Activated naive CD8-positive, alpha-beta T cell treated with anti-CD3 and anti-CD28 coated beads for 36 hours (primary cell): ENCODE measurements at regions not wholly inside any gene's neighbourhood (a gene's known extent, or its start where the extent isn't known, plus 50 kb on each side); places are given as distances from the start of the nearest gene placed in this dataset.

Experiments
- DNase-seq: peaks from one replicate; pipeline ENCODE4 v3.0.0; 2021
- H3K27ac Mint-ChIP-seq: one replicate; pipeline ENCODE4 v1.8.0; 2022; ENCODE audit warnings: mild to moderate bottlenecking, moderate library complexity, mixed read lengths
- H3K27me3 Mint-ChIP-seq: one replicate; pipeline ENCODE4 v1.8.0; 2022; ENCODE audit warnings: mild to moderate bottlenecking, mixed read lengths
- H3K36me3 Mint-ChIP-seq: one replicate; pipeline ENCODE4 v1.8.0; 2021; ENCODE audit warnings: mild to moderate bottlenecking, mixed read lengths
- H3K4me1 Mint-ChIP-seq: one replicate; pipeline ENCODE4 v1.8.0; 2021; ENCODE audit warnings: mixed read lengths
- H3K4me3 Mint-ChIP-seq: one replicate; pipeline ENCODE4 v1.8.0; 2022; ENCODE audit warnings: mild to moderate bottlenecking, moderate library complexity, mixed read lengths
- H3K9me3 Mint-ChIP-seq: one replicate; pipeline ENCODE4 v1.8.0; 2022; ENCODE audit warnings: mixed read lengths

DNA sequence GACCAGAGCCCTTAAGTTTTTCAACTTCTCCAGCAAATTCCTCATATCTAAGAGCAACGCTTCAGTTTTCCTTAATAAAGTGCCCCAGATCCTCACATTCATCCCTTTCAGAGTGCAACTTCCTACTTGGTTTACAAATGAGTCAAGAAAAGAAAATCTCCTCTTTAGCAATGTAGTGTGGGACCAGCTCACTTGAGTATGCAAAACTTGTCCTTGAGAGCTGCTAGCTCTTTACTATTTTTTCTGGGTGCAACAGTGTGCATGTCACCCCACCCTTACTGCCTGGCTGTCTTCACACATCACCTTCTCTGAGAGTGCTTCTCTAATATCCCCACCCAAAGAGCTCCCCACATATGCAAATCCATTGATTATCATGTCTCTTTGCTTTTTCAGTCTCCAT lies 203.1 kb upstream of the CAMK1G start:
- no peaks in the 10 kb centered on the region for H3K9me3 Mint-ChIP-seq
- no peak for DNase-seq

GRCh38 chr1:209382231-209383100 lies 201.0 kb upstream of the CAMK1G start:
- Mint-ChIP-seq H3K27ac (no peak overlapping the region), H3K4me1 (no peaks in the 10 kb centered on the region), H3K4me3 (no peak overlapping the region), H3K27me3 (peaks cover 7% of the 10 kb centered on the region), H3K36me3 (no peaks in the 10 kb centered on the region), H3K9me3 (no peaks in the 10 kb centered on the region)
- DNase-seq: no peak

More for the DNA sequence above, 203.1 kb upstream of the CAMK1G start:
- Mint-ChIP-seq H3K27me3 (peaks cover 7% of the 10 kb centered on the region), H3K27ac (no peak overlapping the region), H3K36me3 (no peaks in the 10 kb centered on the region), H3K4me1 (no peaks in the 10 kb centered on the region), H3K4me3 (no peak overlapping the region)

- Mint-ChIP-seq H3K4me3 (no peak overlapping the region), H3K4me1 (no peaks in the 10 kb centered on the region), H3K27ac (no peak overlapping the region), H3K9me3 (no peaks in the 10 kb centered on the region), H3K36me3 (no peaks in the 10 kb centered on the region), H3K27me3 (peaks cover under 1% of the 10 kb centered on the region)
- no peak for DNase-seq
These were observed 200.1 kb upstream of the CAMK1G start for GRCh38 chr1:209383422-209383821.

GRCh38 chr1:209383907-209384709 lies 199.4 kb upstream of the CAMK1G start:
- Mint-ChIP-seq H3K27me3 (no peaks in the 10 kb centered on the region), H3K9me3 (no peaks in the 10 kb centered on the region), H3K36me3 (no peaks in the 10 kb centered on the region), H3K4me3 (no peak overlapping the region), H3K27ac (no peak overlapping the region), H3K4me1 (no peaks in the 10 kb centered on the region)
- DNase-seq: no peak

DNA sequence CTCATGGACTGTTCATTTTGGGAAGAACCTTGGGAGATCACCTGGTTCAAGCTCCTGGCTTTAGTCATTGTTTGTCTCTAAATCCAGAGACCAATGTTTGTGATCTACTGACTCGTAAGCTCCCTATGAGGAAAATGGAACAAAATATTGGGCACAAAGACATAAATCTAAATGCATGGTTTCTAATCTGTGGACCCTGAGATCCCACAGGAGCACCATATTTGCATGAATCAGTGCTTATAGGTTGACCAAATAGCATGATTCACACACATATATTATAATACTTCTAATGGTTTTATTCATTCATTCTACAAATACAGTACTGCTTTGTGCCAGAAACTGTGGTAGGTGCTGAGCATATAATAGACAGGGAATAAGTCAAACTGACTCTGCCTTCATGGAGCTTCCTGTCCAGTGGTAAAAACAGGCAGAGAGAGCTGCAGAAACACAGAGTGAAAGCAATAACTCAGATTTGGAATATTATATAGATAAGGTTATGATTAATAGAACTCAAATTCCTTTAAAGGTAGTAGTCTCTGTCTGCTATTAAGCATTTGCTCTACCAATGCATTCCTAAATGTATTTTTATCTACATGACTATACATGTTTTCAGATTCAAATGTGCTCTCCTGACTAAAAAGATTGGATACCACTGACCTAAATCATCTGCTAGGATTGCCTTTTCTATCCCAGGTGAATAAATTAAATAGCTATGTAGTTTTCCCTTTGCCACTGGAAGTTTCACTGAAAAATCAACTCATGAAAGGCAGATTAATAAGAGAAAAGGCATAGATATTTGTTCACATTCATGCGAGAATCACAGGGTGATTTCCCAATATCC lies 198.6 kb upstream of the CAMK1G start:
- no peak for DNase-seq
- H3K4me3 Mint-ChIP-seq: no peak overlapping the region
- H3K27me3 Mint-ChIP-seq: no peaks in the 10 kb centered on the region
- no peaks in the 10 kb centered on the region for H3K4me1 Mint-ChIP-seq
- H3K36me3 Mint-ChIP-seq: no peaks in the 10 kb centered on the region
- no peaks in the 10 kb centered on the region for H3K9me3 Mint-ChIP-seq
- H3K27ac Mint-ChIP-seq: no peak overlapping the region

DNA sequence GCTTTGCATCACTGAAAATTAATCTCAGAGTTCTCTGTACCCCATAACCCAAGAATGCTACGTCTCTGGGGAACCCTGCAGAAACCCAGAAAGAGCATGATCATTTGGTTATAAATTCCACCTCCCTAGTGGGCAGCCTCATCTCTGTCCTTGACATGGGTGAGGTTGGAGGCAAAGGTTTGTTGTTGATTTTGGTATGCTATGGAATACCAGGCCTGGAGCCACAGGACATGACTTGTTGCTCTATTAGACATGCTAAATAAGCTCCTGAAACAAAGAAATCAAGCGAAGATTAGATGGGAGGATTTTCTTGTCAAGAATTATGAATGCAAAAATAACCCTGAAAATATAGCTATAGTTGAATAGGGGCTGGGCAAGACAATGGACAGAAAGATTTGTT lies 197.4 kb upstream of the CAMK1G start:
- H3K4me3 Mint-ChIP-seq: no peak overlapping the region
- H3K27me3 Mint-ChIP-seq: no peaks in the 10 kb centered on the region
- no peaks in the 10 kb centered on the region for H3K4me1 Mint-ChIP-seq
- H3K36me3 Mint-ChIP-seq: no peaks in the 10 kb centered on the region
- DNase-seq: no peak
- no peaks in the 10 kb centered on the region for H3K9me3 Mint-ChIP-seq
- no peak overlapping the region for H3K27ac Mint-ChIP-seq

GRCh38 chr1:209387271-209387968 lies 196.1 kb upstream of the CAMK1G start:
- no peak for DNase-seq
- Mint-ChIP-seq H3K36me3 (no peaks in the 10 kb centered on the region), H3K9me3 (no peaks in the 10 kb centered on the region), H3K27me3 (no peaks in the 10 kb centered on the region), H3K27ac (no peak overlapping the region), H3K4me3 (no peak overlapping the region), H3K4me1 (no peaks in the 10 kb centered on the region)

- DNase-seq: no peak
- H3K4me3 Mint-ChIP-seq: no peak overlapping the region
- no peaks in the 10 kb centered on the region for H3K36me3 Mint-ChIP-seq
- H3K9me3 Mint-ChIP-seq: no peaks in the 10 kb centered on the region
- peaks cover 4% of the 10 kb centered on the region for H3K27me3 Mint-ChIP-seq
- H3K4me1 Mint-ChIP-seq: no peaks in the 10 kb centered on the region
- no peak overlapping the region for H3K27ac Mint-ChIP-seq
These were observed 195.6 kb upstream of the CAMK1G start for GRCh38 chr1:209387969-209388329.

GRCh38 chr1:209388358-209388757 lies 195.2 kb upstream of the CAMK1G start:
- peaks cover 7% of the 10 kb centered on the region for H3K27me3 Mint-ChIP-seq
- no peaks in the 10 kb centered on the region for H3K36me3 Mint-ChIP-seq
- no peaks in the 10 kb centered on the region for H3K9me3 Mint-ChIP-seq
- no peaks in the 10 kb centered on the region for H3K4me1 Mint-ChIP-seq
- no peak overlapping the region for H3K4me3 Mint-ChIP-seq
- no peak for DNase-seq
- H3K27ac Mint-ChIP-seq: no peak overlapping the region

GRCh38 chr1:209389258-209389657 lies 194.3 kb upstream of the CAMK1G start:
- Mint-ChIP-seq H3K27ac (no peak overlapping the region), H3K4me1 (no peaks in the 10 kb centered on the region), H3K9me3 (no peaks in the 10 kb centered on the region), H3K4me3 (no peak overlapping the region), H3K27me3 (peaks cover 7% of the 10 kb centered on the region), H3K36me3 (no peaks in the 10 kb centered on the region)
- DNase-seq: no peak

DNA sequence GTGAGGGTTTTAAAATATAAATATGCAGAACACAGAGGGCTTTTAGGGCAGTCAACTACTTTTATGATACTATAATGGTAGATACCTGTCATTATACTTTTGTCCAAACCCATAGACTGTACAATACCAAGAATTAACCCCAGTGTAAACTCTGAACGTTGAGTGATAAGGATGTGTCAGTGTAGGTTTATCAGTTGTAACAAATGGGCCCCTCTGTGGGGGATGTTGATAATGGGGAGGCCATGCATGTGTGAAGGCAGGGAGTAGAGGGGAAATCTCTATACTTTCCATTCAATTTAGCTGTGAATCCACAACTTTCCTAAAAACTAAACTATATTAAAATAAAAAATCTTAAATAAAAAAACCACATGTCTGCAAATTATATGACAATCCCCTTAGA lies 193.5 kb upstream of the CAMK1G start:
- no peaks in the 10 kb centered on the region for H3K4me1 Mint-ChIP-seq
- DNase-seq: no peak
- H3K27ac Mint-ChIP-seq: no peak overlapping the region
- H3K36me3 Mint-ChIP-seq: no peaks in the 10 kb centered on the region
- H3K27me3 Mint-ChIP-seq: peaks cover 7% of the 10 kb centered on the region
- H3K4me3 Mint-ChIP-seq: no peak overlapping the region
- no peaks in the 10 kb centered on the region for H3K9me3 Mint-ChIP-seq

DNA sequence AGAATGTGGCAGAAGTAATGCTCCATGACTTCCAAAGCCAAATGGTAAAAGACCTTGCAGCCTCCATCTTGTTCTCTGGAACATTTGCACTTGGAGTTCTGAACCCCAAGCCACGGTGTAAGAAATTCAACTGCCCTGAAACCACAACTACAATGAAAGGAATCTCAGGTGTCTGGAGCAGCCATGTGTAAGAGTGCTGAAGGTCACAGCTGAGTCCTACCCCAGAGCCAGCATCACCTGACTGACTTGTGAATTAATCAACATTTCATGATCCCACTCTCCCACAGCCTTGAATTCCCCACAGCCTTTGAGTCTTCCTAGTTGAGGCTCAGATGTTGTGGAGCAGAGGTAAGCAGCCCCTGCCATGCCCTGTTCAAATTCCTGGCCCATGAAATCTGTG lies 192.8 kb upstream of the CAMK1G start:
- Mint-ChIP-seq H3K36me3 (no peaks in the 10 kb centered on the region), H3K4me3 (no peak overlapping the region), H3K27me3 (peaks cover 13% of the 10 kb centered on the region)

DNA sequence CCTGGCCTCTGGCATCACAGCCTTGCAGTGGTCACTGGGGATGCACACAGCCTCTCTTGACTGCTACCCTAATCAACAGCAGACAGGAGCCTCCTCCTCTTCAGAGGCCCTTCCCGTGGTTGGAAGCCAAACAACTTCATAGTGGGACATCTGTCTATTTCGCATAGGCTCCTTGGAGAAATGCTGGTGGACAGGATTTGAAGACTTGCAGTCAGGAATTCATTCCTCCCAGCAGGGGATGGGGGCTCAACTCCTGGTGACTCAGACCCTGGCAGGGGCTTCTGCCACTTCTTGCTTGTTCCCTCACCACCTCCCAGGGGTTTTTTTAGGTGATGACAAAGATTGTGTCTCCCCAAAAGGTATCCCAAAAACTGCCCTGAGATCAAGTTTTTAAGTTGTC lies 191.7 kb upstream of the CAMK1G start:
- H3K9me3 Mint-ChIP-seq: no peaks in the 10 kb centered on the region
- DNase-seq: no peak
- H3K36me3 Mint-ChIP-seq: no peaks in the 10 kb centered on the region
- H3K4me3 Mint-ChIP-seq: no peak overlapping the region
- H3K27me3 Mint-ChIP-seq: peaks cover 13% of the 10 kb centered on the region
- H3K4me1 Mint-ChIP-seq: no peaks in the 10 kb centered on the region
- no peak overlapping the region for H3K27ac Mint-ChIP-seq

More for the DNA sequence above, 192.8 kb upstream of the CAMK1G start:
- Mint-ChIP-seq H3K9me3 (no peaks in the 10 kb centered on the region), H3K4me1 (no peaks in the 10 kb centered on the region), H3K27ac (no peak overlapping the region)
- no peak for DNase-seq

GRCh38 chr1:209395169-209395568 lies 188.3 kb upstream of the CAMK1G start:
- Mint-ChIP-seq H3K27ac (no peak overlapping the region), H3K36me3 (no peaks in the 10 kb centered on the region), H3K9me3 (no peaks in the 10 kb centered on the region), H3K4me1 (no peaks in the 10 kb centered on the region), H3K27me3 (peaks cover 16% of the 10 kb centered on the region), H3K4me3 (no peak overlapping the region)
- DNase-seq: no peak
